ENCODE measurements at regions not wholly inside any gene's neighbourhood (a gene's known extent, or its start where the extent isn't known, plus 50 kb on each side); places are given as distances from the start of the nearest gene placed in this dataset.

DNA sequence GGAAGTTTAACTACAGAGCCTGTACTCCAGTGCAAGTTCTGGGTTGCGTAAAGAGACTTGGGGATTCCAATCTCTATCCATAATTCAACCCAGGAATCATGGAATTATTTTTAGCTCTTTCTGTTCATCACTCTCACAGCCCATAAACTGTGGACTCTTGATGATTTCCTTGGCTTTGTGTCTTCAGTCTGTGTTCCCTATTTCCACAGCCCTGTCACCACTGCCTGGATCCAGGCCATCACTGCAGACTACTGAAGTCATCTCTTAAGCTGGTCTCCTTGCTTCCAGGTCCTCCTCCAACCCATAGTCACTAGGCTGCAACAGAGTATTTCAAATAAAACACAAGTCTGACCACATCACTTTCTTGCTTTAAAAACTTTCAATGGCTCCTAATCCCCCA is 211.7 kb downstream of the PLK2 start:
- DNase-seq (no peak), ATAC-seq (no peak)
- no peaks in the 10 kb centered on the region for H3K4me1 Mint-ChIP-seq
- H3K36me3 Mint-ChIP-seq, result no peaks in the 10 kb centered on the region
- H3K27me3 Mint-ChIP-seq, result no peaks in the 10 kb centered on the region
- H3K9me3 Mint-ChIP-seq (ENCODE audit: low read depth), result no peaks in the 10 kb centered on the region
- no peak overlapping the region for H3K4me3 Mint-ChIP-seq
- CTCF ChIA-PET, result no interaction called here
- H3K27ac Mint-ChIP-seq, result no peak overlapping the region

DNA sequence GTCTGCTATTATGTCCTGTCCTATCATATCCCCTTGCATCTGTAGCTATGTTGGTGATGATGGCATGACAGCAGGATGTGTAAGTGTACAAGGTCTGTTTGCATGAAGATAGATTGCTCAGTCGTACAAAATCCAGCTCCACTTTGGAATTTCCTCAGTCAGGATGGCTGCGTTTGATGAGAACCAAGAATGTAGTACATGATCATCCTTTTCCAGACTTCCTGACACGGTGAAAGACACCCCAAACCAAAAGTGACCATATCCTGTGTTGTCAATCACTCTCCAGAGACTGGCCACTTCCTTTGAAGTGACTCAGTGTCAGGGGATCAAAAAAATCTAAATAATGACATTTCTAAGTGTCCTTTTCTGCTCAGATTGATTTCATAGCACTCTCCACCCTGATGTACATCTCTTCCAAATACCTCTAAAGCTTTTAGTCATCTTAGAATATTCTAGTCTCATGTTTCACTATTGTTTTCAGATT is 213.4 kb downstream of the PLK2 start:
- Mint-ChIP-seq H3K27me3 (no peaks in the 10 kb centered on the region), H3K36me3 (no peaks in the 10 kb centered on the region), H3K9me3 (ENCODE audit: low read depth) (no peaks in the 10 kb centered on the region), H3K4me3 (no peak overlapping the region), H3K4me1 (no peaks in the 10 kb centered on the region), H3K27ac (no peak overlapping the region)
- ATAC-seq, result no peak
- no peak for DNase-seq
- CTCF ChIA-PET, result no interaction called here

DNA sequence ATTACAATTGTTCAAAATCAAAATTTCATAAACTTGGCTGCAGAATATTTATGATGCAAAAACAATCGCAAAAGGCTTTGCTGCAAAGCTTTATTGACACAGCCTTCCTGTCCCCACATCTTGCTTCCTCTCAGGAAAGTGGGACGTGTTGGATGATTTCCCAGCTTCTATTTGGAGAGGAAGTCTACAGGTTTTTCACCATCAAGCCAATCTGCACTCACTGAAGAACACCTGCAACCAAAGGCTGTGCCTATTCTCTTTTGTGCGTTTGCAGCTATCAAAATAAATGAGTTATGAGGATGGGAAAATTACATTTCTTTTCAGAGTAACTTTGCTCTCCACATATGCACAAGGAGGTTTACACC is 214.4 kb downstream of the PLK2 start:
- ATAC-seq, result no peak
- no peaks in the 10 kb centered on the region for H3K27me3 Mint-ChIP-seq
- no peak overlapping the region for H3K4me3 Mint-ChIP-seq
- CTCF ChIA-PET, result no interaction called here
- DNase-seq, result no peak
- H3K36me3 Mint-ChIP-seq, result no peaks in the 10 kb centered on the region
- no peaks in the 10 kb centered on the region for H3K9me3 Mint-ChIP-seq (ENCODE audit: low read depth)
- no peaks in the 10 kb centered on the region for H3K4me1 Mint-ChIP-seq
- H3K27ac Mint-ChIP-seq, result no peak overlapping the region

- Mint-ChIP-seq H3K4me3 (no peak overlapping the region), H3K36me3 (no peaks in the 10 kb centered on the region), H3K4me1 (no peaks in the 10 kb centered on the region), H3K27me3 (no peaks in the 10 kb centered on the region), H3K9me3 (ENCODE audit: low read depth) (no peaks in the 10 kb centered on the region), H3K27ac (no peak overlapping the region)
- ATAC-seq, result no peak
- no peak for DNase-seq
- CTCF ChIA-PET, result no interaction called here
Measured at GRCh38 chr5:58244819-58245475, 214.9 kb downstream of the PLK2 start.

DNA sequence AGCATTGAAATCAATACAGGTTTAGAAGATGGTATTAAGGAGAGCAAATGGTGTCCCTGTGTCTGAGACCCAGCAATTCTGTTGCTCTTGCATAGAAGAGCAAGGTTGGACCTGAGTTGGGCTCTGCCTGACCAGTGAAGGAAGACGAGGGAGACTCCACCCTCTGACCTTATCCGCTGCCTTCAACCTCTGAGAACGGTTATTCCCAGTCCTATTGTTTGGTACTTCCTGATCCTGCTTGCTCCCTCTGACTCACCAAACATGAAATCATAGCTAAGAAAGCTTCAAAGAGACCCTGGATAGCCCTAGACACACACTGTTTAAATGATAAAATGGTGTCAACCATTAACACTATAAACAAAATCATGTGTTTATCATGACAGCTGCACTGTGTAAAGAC is 218.5 kb downstream of the PLK2 start:
- Mint-ChIP-seq H3K4me3 (no peak overlapping the region), H3K36me3 (no peaks in the 10 kb centered on the region), H3K9me3 (ENCODE audit: low read depth) (no peaks in the 10 kb centered on the region), H3K4me1 (no peaks in the 10 kb centered on the region), H3K27me3 (no peaks in the 10 kb centered on the region), H3K27ac (no peak overlapping the region)
- DNase-seq (no peak), ATAC-seq (no peak)
- CTCF ChIA-PET, result no interaction called here

- DNase-seq (no peak), ATAC-seq (no peak)
- H3K36me3 Mint-ChIP-seq, result no peaks in the 10 kb centered on the region
- H3K4me1 Mint-ChIP-seq, result no peaks in the 10 kb centered on the region
- CTCF ChIA-PET, result no interaction called here
- H3K9me3 Mint-ChIP-seq (ENCODE audit: low read depth), result no peaks in the 10 kb centered on the region
- no peak overlapping the region for H3K4me3 Mint-ChIP-seq
- H3K27me3 Mint-ChIP-seq, result no peaks in the 10 kb centered on the region
- no peak overlapping the region for H3K27ac Mint-ChIP-seq
Measured at GRCh38 chr5:58240322-58240721, 219.6 kb downstream of the PLK2 start.

DNA sequence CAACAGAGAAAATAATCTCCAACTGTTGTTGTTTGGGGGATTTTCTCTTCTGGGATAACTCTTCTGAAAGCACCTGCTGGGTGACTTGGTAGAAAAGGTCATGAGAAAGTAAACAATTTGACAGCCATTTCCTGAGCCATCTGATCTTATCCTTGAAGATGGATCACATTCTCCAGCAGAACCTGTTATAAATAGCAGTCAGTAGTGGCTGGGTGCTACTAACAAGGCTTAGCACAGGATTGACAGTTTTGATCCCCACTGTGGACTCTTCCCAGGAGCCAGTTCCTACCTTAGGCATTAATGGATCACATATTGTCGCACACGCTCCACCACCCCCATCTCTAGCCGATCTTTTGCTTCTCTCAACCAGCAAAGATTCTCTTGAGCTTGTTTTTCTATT is 220.2 kb downstream of the PLK2 start:
- H3K9me3 Mint-ChIP-seq (ENCODE audit: low read depth), result no peaks in the 10 kb centered on the region
- H3K4me3 Mint-ChIP-seq, result no peak overlapping the region
- no peaks in the 10 kb centered on the region for H3K4me1 Mint-ChIP-seq
- ATAC-seq (no peak), DNase-seq (no peak)
- CTCF ChIA-PET, result no interaction called here
- H3K27ac Mint-ChIP-seq, result no peak overlapping the region
- no peaks in the 10 kb centered on the region for H3K27me3 Mint-ChIP-seq
- H3K36me3 Mint-ChIP-seq, result no peaks in the 10 kb centered on the region

DNA sequence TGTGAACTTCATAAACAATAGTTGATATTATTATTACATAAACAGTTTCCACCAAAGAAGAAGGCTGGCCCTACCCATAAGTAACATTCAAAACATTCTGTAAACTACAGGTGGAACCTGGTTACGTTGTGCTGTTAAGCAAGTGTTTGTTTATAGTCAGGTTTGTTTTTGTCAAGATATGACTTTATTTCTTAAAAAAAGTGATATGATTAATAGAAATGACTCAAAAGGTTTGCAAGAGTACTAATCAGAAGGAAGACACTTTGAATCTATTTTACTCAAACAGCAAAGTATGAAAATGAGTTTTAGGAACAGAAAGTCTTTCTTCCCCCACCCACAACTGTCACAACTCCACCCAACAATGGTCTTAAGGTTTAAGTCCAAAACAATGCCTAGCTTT is 220.8 kb downstream of the PLK2 start:
- no peak for DNase-seq
- Mint-ChIP-seq H3K4me1 (no peaks in the 10 kb centered on the region), H3K9me3 (ENCODE audit: low read depth) (no peaks in the 10 kb centered on the region), H3K27ac (no peak overlapping the region), H3K27me3 (no peaks in the 10 kb centered on the region), H3K4me3 (no peak overlapping the region), H3K36me3 (no peaks in the 10 kb centered on the region)
- CTCF ChIA-PET, result no interaction called here
- no peak for ATAC-seq

DNA sequence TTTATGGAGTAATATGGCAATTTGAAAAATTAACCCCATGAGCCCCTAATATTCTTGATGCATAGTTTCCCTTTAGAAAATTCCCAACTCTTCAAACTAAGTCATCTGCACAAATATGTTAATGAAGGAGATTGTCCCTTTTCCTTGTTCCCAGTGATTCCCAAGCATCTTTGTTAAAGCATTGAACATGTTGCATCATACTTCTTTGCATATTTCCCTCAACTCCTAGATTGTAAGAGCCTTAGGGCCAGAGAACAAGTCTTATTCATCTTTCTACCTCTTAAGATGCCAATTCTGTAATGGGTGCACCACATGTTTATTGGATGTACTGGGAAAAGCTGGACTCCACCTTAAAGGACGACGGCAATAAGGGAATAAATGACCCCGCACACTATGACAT is 223.4 kb downstream of the PLK2 start:
- ATAC-seq, result no peak
- no peak overlapping the region for H3K4me3 Mint-ChIP-seq
- CTCF ChIA-PET, result no interaction called here

DNA sequence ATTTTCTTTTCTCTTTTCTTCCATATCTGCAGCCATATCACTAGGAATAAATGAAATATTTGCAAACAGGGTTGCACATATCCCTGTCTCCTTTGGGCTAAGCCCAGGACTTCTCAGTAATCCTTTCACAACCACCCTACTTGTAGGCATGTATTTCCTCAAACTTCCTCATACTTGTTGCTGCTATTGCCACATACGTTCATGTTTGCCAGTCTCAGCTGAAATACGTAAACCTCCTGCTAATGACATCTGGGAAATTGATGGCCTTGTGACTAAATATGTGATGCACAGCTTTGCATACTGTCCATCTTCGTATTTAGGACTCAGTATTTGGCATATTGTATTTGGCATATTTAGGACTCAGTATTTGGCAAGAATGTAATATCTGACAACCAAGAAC is 224.6 kb downstream of the PLK2 start:
- Mint-ChIP-seq H3K4me3 (no peak overlapping the region), H3K27me3 (no peaks in the 10 kb centered on the region), H3K4me1 (no peaks in the 10 kb centered on the region), H3K36me3 (no peaks in the 10 kb centered on the region), H3K9me3 (ENCODE audit: low read depth) (no peaks in the 10 kb centered on the region), H3K27ac (no peak overlapping the region)
- DNase-seq, result no peak
- CTCF ChIA-PET, result no interaction called here
- ATAC-seq, result no peak

More for the DNA sequence above, 223.4 kb downstream of the PLK2 start:
- Mint-ChIP-seq H3K36me3 (no peaks in the 10 kb centered on the region), H3K27me3 (no peaks in the 10 kb centered on the region), H3K9me3 (ENCODE audit: low read depth) (no peaks in the 10 kb centered on the region), H3K27ac (no peak overlapping the region), H3K4me1 (no peaks in the 10 kb centered on the region)
- DNase-seq, result no peak

DNA sequence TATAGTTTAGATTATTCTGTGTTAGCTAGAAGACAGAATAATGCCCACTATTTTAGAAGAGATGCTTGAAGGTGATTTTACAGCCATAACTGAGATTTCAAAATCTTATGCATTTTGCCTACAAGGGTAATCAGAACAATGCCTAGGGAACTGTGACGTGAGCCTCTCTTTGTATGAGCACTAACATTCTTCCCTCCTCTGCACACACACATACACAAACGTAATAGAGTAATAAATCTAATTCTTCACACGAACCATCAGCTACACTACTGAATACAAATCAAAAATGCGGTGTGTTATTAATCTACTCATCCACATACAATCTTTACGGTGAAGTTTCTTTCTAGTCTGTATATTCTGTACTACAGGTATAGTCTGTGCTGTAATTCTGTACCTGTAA is 227.8 kb downstream of the PLK2 start:
- no peaks in the 10 kb centered on the region for H3K36me3 Mint-ChIP-seq
- no peak overlapping the region for H3K27ac Mint-ChIP-seq
- no peaks in the 10 kb centered on the region for H3K9me3 Mint-ChIP-seq (ENCODE audit: low read depth)
- no peak for ATAC-seq
- no peaks in the 10 kb centered on the region for H3K4me1 Mint-ChIP-seq
- no peaks in the 10 kb centered on the region for H3K27me3 Mint-ChIP-seq
- H3K4me3 Mint-ChIP-seq, result no peak overlapping the region
- CTCF ChIA-PET, result no interaction called here
- DNase-seq, result no peak

DNA sequence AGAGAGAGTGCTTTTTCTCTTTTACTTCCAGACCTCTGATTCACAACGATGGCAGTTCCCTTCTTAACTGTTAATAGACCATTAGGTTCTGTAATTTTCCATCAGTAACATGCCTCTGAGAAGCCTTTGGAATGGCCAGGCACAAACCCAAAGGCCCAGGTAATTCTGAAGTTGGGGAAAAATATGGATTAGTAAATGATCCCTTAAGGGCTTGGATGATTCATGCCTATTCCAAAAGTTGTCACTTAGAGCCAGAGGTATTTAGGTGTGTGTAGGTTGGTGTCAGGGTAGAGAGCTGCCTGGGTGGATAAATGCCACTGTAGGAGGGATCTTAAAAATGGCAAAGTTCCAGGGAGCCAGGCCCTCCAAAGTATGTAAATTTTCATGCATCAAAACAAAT is 228.8 kb downstream of the PLK2 start:
- no peak overlapping the region for H3K4me3 Mint-ChIP-seq
- H3K9me3 Mint-ChIP-seq (ENCODE audit: low read depth), result no peaks in the 10 kb centered on the region
- H3K4me1 Mint-ChIP-seq, result no peaks in the 10 kb centered on the region
- ATAC-seq, result no peak
- H3K27ac Mint-ChIP-seq, result no peak overlapping the region
- CTCF ChIA-PET, result no interaction called here
- H3K27me3 Mint-ChIP-seq, result no peaks in the 10 kb centered on the region
- DNase-seq, result no peak
- no peaks in the 10 kb centered on the region for H3K36me3 Mint-ChIP-seq

DNA sequence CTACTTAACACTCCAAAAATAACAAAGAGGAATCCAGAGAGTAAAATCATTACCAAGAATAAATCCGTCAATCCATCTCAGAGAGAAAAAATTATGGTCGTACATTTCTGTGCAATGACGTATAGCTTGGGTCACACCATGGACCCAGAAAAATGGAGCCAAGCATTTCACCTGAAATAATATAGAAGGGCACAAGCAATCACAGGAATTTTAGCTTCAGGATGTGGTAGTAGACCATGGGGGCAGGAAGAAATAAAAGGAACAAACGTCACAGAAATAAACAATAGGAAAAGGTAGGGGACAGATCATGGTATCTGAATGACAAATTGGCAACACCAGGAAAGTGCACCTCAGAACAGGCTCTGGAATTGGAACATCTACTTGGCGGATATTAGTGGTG is 231.0 kb downstream of the PLK2 start:
- CTCF ChIA-PET, result no interaction called here
- Mint-ChIP-seq H3K27me3 (no peaks in the 10 kb centered on the region), H3K4me3 (no peak overlapping the region), H3K27ac (no peak overlapping the region), H3K36me3 (no peaks in the 10 kb centered on the region), H3K9me3 (ENCODE audit: low read depth) (no peaks in the 10 kb centered on the region), H3K4me1 (no peaks in the 10 kb centered on the region)
- DNase-seq (no peak), ATAC-seq (no peak)

- DNase-seq, result no peak
- Mint-ChIP-seq H3K27me3 (no peaks in the 10 kb centered on the region), H3K9me3 (ENCODE audit: low read depth) (no peaks in the 10 kb centered on the region), H3K27ac (no peak overlapping the region), H3K36me3 (no peaks in the 10 kb centered on the region), H3K4me1 (no peaks in the 10 kb centered on the region), H3K4me3 (no peak overlapping the region)
- CTCF ChIA-PET, result no interaction called here
- ATAC-seq, result no peak
Measured at GRCh38 chr5:58227858-58228257, 232.0 kb downstream of the PLK2 start.

DNA sequence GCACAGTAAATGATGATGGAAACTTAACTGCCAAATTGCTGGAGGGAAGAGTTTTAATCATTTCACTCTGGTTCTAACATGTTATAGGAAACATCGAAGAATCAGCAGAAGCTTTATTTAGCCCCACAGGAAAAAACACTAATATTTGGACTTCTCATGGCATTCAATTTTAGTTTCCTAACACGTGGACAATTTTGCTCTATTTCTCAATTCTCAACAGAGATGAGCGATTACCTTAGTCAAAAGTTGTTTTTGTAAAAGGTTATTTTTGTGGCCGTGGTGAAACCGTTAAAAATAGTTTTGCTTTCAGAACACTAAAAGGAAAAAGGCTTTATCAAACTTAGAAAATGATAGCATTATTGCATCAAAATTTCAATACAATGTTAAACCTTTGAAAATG is 235.2 kb downstream of the PLK2 start:
- CTCF ChIA-PET, result no interaction called here
- H3K9me3 Mint-ChIP-seq (ENCODE audit: low read depth), result no peaks in the 10 kb centered on the region
- DNase-seq (no peak), ATAC-seq (no peak)
- H3K4me1 Mint-ChIP-seq, result no peaks in the 10 kb centered on the region
- H3K27ac Mint-ChIP-seq, result no peak overlapping the region
- H3K36me3 Mint-ChIP-seq, result no peaks in the 10 kb centered on the region
- H3K27me3 Mint-ChIP-seq, result no peaks in the 10 kb centered on the region
- no peak overlapping the region for H3K4me3 Mint-ChIP-seq
